ENCODE measurements at regions not wholly inside any gene's neighbourhood (a gene's known extent, or its start where the extent isn't known, plus 50 kb on each side); places are given as distances from the start of the nearest gene placed in this dataset.
"Not testable (repeated sequence)": the region's sequence is repeated elsewhere in the genome, so short reads cannot be mapped to it uniquely, and the experiment has no call there.

GRCh38 chr4:3954540-3955320 is 188.5 kb downstream of the ADRA2C start:
- peak; percentile 37 to 41 for DNase-seq (ENCODE audit: extremely low read depth in 1 of 2, low read depth in 1 of 2)

DNA sequence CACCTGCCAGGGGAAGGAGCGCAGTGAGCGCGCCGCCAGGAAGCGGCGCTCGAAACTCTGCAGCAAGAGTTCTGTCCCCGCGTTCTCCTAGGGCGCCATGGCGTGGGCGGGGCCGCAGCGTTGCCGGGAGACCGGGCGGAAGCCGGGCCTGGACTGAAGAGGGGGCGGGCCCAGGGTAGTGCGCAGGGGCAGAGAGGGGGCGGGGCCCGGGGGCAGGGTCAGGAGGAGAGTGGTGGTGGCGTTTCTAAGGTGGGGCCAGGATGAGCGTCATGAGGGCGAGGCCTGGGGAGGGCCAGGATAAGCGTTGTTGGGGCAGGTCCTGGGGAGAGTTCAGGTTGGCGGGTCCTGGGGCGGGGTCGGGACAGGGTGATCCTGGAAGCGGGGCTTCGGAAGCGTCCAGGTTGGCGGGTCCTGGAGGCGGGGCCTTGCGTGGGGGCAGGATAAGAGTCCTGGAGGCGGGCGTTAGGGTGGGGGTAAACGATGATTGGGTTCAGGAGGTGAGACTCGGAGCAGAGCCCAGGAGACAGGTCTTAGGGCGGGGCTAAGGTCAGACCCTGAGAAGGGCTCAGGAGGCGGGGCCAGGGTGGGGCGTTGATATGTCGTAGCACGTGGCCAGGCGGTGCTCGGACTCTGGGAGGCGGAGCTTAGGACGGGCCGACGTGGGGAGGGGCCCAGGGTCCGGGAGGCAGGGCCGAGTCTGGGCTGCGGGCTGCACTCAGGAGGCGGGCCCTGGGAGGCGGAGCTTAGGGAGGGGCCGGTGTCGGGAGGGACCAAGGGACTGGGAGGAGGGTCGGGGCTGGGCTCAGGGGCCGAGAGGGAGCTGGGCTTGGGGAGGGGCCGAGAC is 189.4 kb downstream of the ADRA2C start:
- peak; percentile 93 to 98 for DNase-seq (ENCODE audit: extremely low read depth in 1 of 2, low read depth in 1 of 2)

DNA sequence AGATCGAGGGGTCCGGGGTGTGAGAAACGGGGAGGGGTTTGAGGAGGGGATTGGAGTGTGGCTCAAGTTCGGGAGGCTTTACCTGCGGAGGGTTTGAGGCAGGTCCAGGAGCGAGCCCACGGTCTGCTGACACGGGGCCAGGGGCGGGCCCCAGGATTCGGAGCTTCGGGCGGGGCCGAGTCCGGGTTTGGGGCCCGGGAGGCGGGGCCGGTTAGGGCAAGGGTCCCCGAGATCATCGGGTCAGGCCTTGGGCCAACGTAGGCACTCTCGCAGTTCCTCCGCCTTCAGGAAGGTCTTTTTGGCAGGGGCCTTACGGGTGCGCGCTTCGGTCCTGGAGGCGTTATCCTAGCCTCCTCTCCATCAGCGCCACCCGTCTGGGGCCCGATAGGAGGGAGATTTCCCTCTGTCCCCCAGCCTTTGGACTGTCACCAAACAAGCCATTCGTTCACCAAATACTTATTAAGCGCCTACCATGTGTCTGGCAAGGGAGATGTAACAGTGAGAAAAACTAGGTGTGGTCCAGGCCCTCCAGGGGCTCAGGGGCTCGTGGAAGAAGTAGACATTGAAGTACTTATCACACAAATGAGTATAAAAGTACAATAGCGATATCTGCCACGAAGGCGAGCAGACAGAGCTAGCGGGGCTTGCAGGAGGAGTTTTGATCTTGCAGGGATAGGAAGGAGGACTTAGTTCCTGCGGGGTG is 190.1 kb downstream of the ADRA2C start:
- not testable (repeated sequence) for DNase-seq (ENCODE audit: extremely low read depth in 1 of 2, low read depth in 1 of 2)

- DNase-seq (ENCODE audit: extremely low read depth in 1 of 2, low read depth in 1 of 2), result not testable (repeated sequence)
Observed at GRCh38 chr4:3961091-3961672, 195.0 kb downstream of the ADRA2C start.

DNA sequence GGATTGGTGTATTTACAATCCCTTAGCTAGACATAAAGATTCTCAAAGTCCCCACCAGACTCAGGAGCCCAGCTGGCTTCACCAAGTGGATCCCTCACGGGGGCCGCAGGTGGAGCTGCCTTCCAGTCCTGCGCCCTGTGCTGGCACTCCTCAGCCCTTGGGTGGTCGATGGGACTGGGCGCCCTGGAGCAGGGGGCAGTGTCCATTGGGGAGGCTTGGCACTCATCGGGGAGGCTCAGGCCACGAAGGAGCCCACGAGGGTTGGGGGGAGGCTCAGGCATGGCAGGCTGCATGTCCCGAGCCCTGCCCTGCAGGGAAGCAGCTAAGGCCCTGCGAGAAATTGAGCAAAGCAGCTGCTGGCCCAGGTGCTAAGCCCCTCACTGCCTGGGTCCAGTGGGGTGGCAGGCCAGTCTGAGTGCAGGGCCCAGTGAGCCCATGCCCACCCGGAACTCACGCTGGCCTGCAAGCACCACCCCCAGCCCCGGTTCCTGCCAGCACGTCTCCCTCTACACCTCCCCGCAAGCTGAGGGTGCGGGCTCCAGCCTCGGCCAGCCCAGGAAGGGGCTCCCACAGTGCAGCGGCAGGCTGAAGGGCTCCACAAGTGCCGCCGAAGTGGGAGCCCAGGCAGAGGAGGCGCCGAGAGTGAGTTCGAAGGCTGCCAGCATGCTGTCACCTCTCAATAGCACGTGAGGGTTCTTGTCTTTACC is 198.5 kb downstream of the ADRA2C start:
- DNase-seq (ENCODE audit: extremely low read depth in 1 of 2, low read depth in 1 of 2), result not testable (repeated sequence)

DNA sequence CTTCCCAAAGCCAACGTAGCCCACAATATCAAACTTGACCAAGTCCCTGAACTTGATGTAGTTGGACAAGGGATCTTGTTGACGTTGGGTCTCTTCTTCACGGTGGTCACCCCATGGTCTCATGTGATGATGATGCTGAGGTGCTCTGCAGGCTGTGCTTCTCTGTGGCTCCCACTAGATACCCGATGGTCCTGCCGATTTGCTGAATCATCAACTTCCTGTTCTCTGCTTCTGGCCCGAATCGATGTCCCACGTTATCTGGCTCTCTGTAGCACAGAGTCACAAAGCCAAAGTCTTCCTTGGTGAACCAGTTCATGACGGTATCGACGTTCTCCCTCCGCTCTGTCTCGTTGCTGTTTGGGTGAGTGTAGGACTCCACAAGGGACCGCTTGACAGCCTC is 201.0 kb downstream of the ADRA2C start:
- not testable (repeated sequence) for DNase-seq (ENCODE audit: extremely low read depth in 1 of 2, low read depth in 1 of 2)

- not testable (repeated sequence) for DNase-seq (ENCODE audit: extremely low read depth in 1 of 2, low read depth in 1 of 2)
Observed at GRCh38 chr4:3972626-3973025, 206.4 kb downstream of the ADRA2C start.

DNA sequence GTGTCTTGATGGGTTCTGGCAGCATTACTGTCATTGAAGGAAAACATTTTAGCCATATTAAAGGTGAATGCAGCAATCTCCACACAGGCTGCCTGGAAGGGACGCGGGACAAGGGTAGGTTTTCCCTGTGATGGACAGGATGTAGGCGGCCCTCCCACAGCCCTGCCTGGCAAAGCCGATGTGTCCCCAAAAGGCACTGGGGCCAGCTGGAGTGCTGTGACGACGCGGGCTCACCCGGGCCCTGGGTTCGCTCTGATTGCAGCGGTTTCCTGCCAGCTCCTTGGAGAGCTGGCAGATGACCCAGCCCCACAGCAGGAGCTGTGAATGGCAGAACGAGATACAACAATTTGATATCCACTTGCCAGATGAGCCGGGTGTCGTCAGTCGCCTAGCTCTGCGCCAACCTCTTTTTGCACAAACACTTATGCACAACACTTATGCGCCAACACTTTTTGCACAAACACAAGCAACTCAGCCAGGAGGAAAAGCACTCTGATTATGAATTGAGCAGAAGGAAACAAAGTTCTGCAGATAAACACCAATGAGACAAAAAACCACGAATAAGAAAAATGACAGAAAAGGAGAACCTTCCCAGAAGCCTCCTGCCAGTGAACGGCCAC is 207.5 kb downstream of the ADRA2C start:
- not testable (repeated sequence) for DNase-seq (ENCODE audit: extremely low read depth in 1 of 2, low read depth in 1 of 2)

DNA sequence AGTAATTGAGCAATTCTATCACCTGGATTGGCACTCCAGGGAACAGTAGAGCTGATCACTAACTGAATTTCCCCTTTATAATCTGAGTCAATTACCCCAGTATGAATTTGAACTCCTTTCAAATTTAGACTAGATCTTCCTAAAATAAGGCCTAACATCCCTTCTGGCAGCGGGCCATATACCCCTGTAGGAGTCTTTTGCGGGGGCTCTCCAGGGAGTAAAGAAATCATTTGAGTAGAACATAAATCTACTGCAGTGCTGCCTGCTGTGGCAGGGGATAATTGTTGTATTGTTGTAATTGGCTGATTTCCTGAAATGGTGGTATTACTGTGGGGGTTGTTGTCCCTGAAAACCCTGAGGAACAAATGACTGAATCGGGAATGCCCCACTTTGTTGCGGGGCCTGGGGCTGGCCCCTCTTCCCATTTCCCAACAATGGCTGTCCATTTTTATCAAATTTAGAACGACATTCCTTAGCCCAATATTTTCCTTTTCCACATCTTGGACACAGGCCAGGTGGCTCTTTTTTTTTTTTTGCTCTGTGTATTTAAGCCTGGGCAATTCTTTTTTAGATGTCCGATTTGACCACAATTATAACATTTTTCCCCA is 217.4 kb downstream of the ADRA2C start:
- not testable (repeated sequence) for DNase-seq (ENCODE audit: extremely low read depth in 1 of 2, low read depth in 1 of 2)

DNA sequence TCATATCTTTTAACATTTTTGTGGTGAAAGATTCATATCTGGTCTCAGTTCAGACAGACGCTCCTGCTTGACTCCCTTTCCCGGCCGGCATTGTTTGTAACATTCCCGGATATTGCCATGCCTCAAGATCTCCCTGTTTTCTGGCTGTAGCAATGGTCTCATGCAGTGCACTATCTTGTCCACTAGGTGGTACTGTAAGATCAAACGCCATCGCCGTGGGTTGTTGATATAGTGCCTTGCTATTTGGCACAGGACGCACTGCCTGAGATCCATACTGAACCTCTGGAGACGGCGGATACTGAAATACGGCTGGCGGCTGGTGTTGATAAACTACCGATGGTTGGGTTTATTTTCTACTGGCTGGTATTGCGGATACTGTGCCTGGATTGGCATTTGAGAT is 218.6 kb downstream of the ADRA2C start:
- DNase-seq (ENCODE audit: extremely low read depth in 1 of 2, low read depth in 1 of 2), result not testable (repeated sequence)

DNA sequence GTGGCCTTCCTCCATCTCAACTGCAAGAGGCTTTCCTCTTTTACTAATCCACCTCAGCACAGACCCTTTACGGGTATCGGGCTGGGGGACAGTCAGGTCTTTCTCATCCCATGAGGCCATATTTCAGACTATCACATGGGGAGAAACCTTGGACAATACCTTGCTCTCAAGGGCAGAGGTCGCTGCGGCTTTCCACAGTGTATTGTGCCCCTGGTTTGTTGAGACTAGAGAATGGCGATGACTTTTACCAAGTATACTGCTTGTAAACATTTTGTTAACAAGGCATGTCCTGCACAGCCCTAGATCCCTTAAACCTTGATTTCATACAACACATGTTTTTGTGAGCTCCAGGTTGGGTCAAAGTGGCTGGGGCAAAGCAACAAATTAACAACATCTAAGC is 220.2 kb downstream of the ADRA2C start:
- DNase-seq (ENCODE audit: extremely low read depth in 1 of 2, low read depth in 1 of 2), result not testable (repeated sequence)

DNA sequence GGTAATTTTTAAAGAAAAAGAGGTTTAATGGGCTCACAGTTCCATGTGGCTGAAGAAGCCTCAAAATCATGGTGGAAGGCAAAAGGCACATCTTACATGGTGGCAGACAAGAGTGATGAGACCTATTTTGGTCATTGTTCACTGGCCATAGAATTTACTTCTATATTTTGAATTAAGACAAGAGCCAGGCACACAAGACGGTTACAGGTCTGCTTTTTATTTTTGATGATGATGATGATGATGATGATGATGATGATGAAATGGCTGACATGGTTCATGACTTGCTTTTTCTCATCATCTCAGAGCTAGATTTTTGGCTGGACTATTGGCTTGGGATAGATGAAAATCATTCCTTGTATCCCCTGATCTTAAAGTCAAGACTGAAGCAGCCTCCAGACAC is 229.3 kb downstream of the OTOP1 start:
- DNase-seq (ENCODE audit: extremely low read depth in 1 of 2, low read depth in 1 of 2), result not testable (repeated sequence)

- DNase-seq (ENCODE audit: extremely low read depth in 1 of 2, low read depth in 1 of 2), result not testable (repeated sequence)
Observed at GRCh38 chr4:4004036-4004435, 222.7 kb downstream of the OTOP1 start.

- DNase-seq (ENCODE audit: extremely low read depth in 1 of 2, low read depth in 1 of 2), result not testable (repeated sequence)
Observed at GRCh38 chr4:4004702-4005101, 222.0 kb downstream of the OTOP1 start.

GRCh38 chr4:4006356-4006755 is 220.4 kb downstream of the OTOP1 start:
- not testable (repeated sequence) for DNase-seq (ENCODE audit: extremely low read depth in 1 of 2, low read depth in 1 of 2)

DNA sequence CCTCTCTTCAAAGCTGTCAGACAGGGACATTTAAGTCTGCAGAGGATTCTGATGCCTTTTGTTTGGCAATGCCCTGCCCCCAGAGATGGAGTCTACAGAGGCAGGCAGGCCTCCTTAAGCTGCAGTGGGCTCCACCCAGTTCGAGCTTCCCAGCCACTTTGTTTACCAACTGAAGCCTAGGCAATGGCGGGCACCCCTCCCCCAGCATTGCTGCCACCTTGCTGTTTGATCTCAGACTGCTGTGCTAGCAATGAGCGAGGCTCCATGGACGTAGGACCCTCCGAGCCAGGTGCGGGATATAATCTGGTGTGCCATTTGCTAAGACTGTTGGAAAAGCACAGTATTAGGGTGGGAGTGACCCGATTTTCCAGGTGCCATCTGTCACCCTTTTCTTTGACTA is 207.7 kb downstream of the OTOP1 start:
- not testable (repeated sequence) for DNase-seq (ENCODE audit: extremely low read depth in 1 of 2, low read depth in 1 of 2)

GRCh38 chr4:4021161-4021560 is 205.6 kb downstream of the OTOP1 start:
- DNase-seq (ENCODE audit: extremely low read depth in 1 of 2, low read depth in 1 of 2), result not testable (repeated sequence)

- DNase-seq (ENCODE audit: extremely low read depth in 1 of 2, low read depth in 1 of 2), result not testable (repeated sequence)
Observed at GRCh38 chr4:4026708-4027107, 200.0 kb downstream of the OTOP1 start.

DNA sequence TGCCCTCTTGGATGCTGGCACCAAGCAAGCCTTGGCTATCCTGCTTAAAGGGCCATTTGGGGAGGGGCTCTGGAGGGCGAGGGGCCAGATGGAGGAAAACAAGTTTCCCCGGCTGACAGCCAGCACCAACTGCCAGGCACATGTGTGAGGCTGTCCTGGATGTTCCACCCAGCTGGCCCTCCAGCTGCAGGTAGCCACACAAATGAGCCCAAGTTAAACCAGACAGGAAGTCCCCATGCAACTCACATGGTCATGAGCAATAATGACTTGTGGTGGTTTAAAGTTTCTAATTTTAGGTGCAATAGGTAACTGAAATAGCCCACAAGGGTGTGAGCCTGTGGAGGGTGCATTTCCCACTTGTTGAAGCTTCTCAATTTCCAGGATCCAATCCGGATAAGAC is 198.0 kb downstream of the OTOP1 start:
- not testable (repeated sequence) for DNase-seq (ENCODE audit: extremely low read depth in 1 of 2, low read depth in 1 of 2)
